ENCODE measurements at regions not wholly inside any gene's neighbourhood (a gene's known extent, or its start where the extent isn't known, plus 50 kb on each side); places are given as distances from the start of the nearest gene placed in this dataset.

- no peak for TF ChIP-seq POLR2A (IDR thresholded peaks at IDR 0.05)
- TF ChIP-seq, protein P1, sequence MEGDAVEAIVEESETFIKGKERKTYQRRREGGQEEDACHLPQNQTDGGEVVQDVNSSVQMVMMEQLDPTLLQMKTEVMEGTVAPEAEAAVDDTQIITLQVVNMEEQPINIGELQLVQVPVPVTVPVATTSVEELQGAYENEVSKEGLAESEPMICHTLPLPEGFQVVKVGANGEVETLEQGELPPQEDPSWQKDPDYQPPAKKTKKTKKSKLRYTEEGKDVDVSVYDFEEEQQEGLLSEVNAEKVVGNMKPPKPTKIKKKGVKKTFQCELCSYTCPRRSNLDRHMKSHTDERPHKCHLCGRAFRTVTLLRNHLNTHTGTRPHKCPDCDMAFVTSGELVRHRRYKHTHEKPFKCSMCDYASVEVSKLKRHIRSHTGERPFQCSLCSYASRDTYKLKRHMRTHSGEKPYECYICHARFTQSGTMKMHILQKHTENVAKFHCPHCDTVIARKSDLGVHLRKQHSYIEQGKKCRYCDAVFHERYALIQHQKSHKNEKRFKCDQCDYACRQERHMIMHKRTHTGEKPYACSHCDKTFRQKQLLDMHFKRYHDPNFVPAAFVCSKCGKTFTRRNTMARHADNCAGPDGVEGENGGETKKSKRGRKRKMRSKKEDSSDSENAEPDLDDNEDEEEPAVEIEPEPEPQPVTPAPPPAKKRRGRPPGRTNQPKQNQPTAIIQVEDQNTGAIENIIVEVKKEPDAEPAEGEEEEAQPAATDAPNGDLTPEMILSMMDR (IDR thresholded peaks at IDR 0.05) = no peak
Observed at GRCh38 chr3:110210086-110210660, 861.4 kb upstream of the NECTIN3 start.

All from prostate gland (tissue), 2 donors.